C4-2B (cell line): ENCODE measurements at regions not wholly inside any gene's neighbourhood (a gene's known extent, or its start where the extent isn't known, plus 50 kb on each side); places are given as distances from the start of the nearest gene placed in this dataset.

ENCODE experiments used
- H3K27ac ChIP-seq: fragments of 450-650 bp; 2 replicates; pipeline ENCODE4 v1.5.1; 2017
- ZFX ChIP-seq: fragments of 450-650 bp; IDR thresholded peaks from 2 replicates; pipeline ENCODE4 v1.6.1; 2017
- TF ChIP-seq, protein P1 (sequence below): fragments of 450-650 bp; conservative IDR thresholded peaks from 2 replicates; pipeline ENCODE4 v1.5.1; 2017; ENCODE audit warnings: mild to moderate bottlenecking

- H3K27ac ChIP-seq = no peak overlapping the region
- TF ChIP-seq, protein P1, sequence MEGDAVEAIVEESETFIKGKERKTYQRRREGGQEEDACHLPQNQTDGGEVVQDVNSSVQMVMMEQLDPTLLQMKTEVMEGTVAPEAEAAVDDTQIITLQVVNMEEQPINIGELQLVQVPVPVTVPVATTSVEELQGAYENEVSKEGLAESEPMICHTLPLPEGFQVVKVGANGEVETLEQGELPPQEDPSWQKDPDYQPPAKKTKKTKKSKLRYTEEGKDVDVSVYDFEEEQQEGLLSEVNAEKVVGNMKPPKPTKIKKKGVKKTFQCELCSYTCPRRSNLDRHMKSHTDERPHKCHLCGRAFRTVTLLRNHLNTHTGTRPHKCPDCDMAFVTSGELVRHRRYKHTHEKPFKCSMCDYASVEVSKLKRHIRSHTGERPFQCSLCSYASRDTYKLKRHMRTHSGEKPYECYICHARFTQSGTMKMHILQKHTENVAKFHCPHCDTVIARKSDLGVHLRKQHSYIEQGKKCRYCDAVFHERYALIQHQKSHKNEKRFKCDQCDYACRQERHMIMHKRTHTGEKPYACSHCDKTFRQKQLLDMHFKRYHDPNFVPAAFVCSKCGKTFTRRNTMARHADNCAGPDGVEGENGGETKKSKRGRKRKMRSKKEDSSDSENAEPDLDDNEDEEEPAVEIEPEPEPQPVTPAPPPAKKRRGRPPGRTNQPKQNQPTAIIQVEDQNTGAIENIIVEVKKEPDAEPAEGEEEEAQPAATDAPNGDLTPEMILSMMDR = no peak
- TF ChIP-seq ZFX = no peak
Measured at GRCh38 chr12:13273850-13274249, 77.3 kb downstream of the EMP1 start.

- H3K27ac ChIP-seq = no peak overlapping the region
- no peak for TF ChIP-seq ZFX
- TF ChIP-seq, protein P1 = no peak
Measured at GRCh38 chr12:13273097-13273496, 76.6 kb downstream of the EMP1 start.

DNA sequence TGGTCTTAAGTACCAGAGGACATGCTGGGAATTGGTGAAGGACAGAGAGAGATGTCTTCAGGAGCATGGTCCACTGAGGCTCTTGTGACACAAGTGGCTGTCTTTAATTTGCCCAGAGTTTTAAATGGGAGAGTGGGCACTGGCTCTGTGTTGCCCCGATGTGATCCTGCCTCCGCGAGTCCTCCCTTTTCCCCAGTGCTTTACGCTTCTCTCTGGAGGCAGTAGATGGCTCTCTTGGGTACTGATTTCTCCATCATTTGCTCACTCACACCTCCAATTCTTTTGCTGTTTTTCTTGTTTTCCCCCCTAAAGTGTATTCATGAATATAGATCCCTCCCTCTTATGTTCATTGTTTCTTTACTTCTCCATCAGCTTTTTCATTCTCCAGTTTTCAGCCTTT is 74.3 kb downstream of the EMP1 start:
- TF ChIP-seq ZFX = no peak
- TF ChIP-seq, protein P1 = no peak
- no peak overlapping the region for H3K27ac ChIP-seq
